Stomach (tissue), 8 donors: ENCODE measurements at regions not wholly inside any gene's neighbourhood (a gene's known extent, or its start where the extent isn't known, plus 50 kb on each side); places are given as distances from the start of the nearest gene placed in this dataset.
"Not testable (repeated sequence)": the region's sequence is repeated elsewhere in the genome, so short reads cannot be mapped to it uniquely, and the experiment has no call there.

Experiments
- DNase-seq, 2 donors: peaks; one replicate each; pipeline versions ENCODE4 v3.0.0 to v3.0.0-alpha.2; 2013 to 2019
- H3K27ac ChIP-seq, 5 donors: fragments of 200-600 bp in 4 of 5; sonication (generic) in 4 of 5; one replicate each; pipeline ENCODE4 v1.5.1; 2013 to 2019; ENCODE audit warnings: mild to moderate bottlenecking in 1 of 5, moderate library complexity in 1 of 5
- H3K27me3 ChIP-seq, 3 donors: fragments of 200-600 bp; sonication (generic); one replicate each; pipeline ENCODE4 v1.5.1; 2017 to 2019; ENCODE audit warnings: mixed run types in 1 of 3
- H3K36me3 ChIP-seq, 4 donors: fragments of 200-600 bp; sonication (generic); 1 replicate in 3 of 4; 2 replicates in 1 of 4; pipeline ENCODE4 v1.5.1; 2016 to 2019
- H3K4me1 ChIP-seq, 4 donors: fragments of 200-600 bp; sonication (generic); one replicate each; pipeline ENCODE4 v1.5.1; 2016 to 2019
- H3K4me3 ChIP-seq, 4 donors: fragments of 200-600 bp; sonication (generic) in 3 of 4; one replicate each; pipeline ENCODE4 v1.5.1; 2016 to 2019; ENCODE audit warnings: mild to moderate bottlenecking in 1 of 4
- H3K9me3 ChIP-seq, 4 donors: fragments of 200-600 bp; sonication (generic); one replicate each; pipeline ENCODE4 v1.5.1; 2016 to 2019
- EP300 ChIP-seq: sonication (generic); formaldehyde crosslinking; IDR thresholded peaks from one replicate; pipeline ENCODE4 v1.6.1; 2017; ENCODE audit warnings: antibody characterized with exemption
- POLR2A ChIP-seq, 4 donors: fragments of 450-650 bp; IDR thresholded peaks; one replicate each; pipeline ENCODE4 v1.6.1; 2016; ENCODE audit warnings: antibody characterized with exemption in 4 of 4, control low read depth in 2 of 4, mild to moderate bottlenecking in 1 of 4, moderate library complexity in 1 of 4
- POLR2AphosphoS5 ChIP-seq, 3 donors: sonication (generic); formaldehyde crosslinking; IDR thresholded peaks; one replicate each; pipeline ENCODE4 v1.6.1; 2016; ENCODE audit warnings: antibody characterized with exemption in 3 of 3
- WGBS, 5 donors: extraction: QIAGEN DNeasy Blood & Tissue Kit in 3 of 5; methylation state at CpG; one replicate each; pipeline versions ENCODE4 v1.1.5 to v1.1.7; 2013 to 2018; 5-methylcytosine and 5-hydroxymethylcytosine counted together
- intact Hi-C: fragments of 100-400 bp; cut with DNase I; formaldehyde crosslinking; loops from one replicate; pipeline ENCODE4 v1.15.1; 2023; ENCODE audit warnings: low total_unique reads
- TF ChIP-seq, protein P1 (sequence below), 7 experiments: fragments of 450-650 bp in 4 of 7; fragments of 200-600 bp in 3 of 7; sonication (generic) in 3 of 7; IDR thresholded peaks; one replicate each; pipeline ENCODE4 v1.5.1; 2016 to 2019; ENCODE audit warnings: antibody characterized with exemption in 7 of 7, control low read depth in 2 of 7, mild to moderate bottlenecking in 1 of 7
- donor health status: healthy with polysubstance abuse.
- donor health status: Bipolar disorder and iron deficiency.
- donor health status: healthy.

DNA sequence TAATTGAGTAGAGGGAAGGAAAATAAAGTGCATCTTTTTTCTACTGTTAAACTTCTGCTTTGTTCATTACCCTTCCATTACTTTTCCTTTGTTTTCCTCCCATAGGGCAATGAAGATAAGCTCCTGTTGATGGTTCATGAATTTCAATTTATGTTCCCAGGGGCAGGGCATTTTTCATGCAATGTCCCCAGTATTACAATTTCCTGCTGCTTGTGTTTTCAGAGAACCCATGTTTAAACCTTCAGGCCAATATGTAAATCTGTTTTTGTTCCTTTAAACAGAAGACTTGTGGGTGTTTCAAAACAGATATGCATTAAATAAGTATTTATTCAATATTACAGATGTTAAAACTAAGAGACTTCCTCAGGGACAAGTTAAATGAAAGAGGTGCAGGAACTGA lies 834.5 kb downstream of the ZPLD1 start:
- H3K36me3 ChIP-seq = no peaks in the 10 kb centered on the region
- H3K27me3 ChIP-seq = no peaks in the 10 kb centered on the region
- H3K4me3 ChIP-seq = no peak overlapping the region
- TF ChIP-seq POLR2A (IDR thresholded peaks at IDR 0.05) (no peak), EP300 (no peak), POLR2AphosphoS5 (IDR thresholded peaks at IDR 0.05) (no peak)
- TF ChIP-seq, protein P1, sequence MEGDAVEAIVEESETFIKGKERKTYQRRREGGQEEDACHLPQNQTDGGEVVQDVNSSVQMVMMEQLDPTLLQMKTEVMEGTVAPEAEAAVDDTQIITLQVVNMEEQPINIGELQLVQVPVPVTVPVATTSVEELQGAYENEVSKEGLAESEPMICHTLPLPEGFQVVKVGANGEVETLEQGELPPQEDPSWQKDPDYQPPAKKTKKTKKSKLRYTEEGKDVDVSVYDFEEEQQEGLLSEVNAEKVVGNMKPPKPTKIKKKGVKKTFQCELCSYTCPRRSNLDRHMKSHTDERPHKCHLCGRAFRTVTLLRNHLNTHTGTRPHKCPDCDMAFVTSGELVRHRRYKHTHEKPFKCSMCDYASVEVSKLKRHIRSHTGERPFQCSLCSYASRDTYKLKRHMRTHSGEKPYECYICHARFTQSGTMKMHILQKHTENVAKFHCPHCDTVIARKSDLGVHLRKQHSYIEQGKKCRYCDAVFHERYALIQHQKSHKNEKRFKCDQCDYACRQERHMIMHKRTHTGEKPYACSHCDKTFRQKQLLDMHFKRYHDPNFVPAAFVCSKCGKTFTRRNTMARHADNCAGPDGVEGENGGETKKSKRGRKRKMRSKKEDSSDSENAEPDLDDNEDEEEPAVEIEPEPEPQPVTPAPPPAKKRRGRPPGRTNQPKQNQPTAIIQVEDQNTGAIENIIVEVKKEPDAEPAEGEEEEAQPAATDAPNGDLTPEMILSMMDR (IDR thresholded peaks at IDR 0.05) = no peak
- no peak for DNase-seq
- intact Hi-C loops = no loop called here
- H3K4me1 ChIP-seq = no peaks in the 10 kb centered on the region
- H3K9me3 ChIP-seq = peaks cover 0 to 26% (median 14%) of the 10 kb centered on the region in 4 donors
- no peak overlapping the region for H3K27ac ChIP-seq

DNA sequence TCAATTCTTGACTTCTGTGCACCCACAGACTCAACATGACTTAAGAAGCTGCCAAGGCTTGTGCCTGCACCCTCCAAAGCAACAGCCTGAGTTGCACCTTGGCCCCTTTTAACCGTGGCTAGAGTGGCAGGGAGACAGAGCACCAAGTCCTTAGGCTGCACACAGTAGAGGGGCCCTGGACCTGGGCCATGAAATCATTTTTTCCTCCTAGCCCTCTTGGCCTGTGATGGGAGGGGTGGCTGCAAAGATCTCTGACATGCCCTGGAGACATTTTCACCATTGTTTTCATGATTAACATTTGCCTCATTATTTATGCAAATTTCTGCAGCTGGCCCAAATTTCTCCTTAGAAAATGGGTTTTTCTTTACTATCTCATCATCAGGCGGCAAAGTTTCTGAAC lies 836.8 kb downstream of the ZPLD1 start:
- Histone ChIP-seq H3K9me3 (peaks cover 0 to 26% (median 14%) of the 10 kb centered on the region in 4 donors), H3K4me1 (no peaks in the 10 kb centered on the region), H3K27ac (no peak overlapping the region), H3K4me3 (no peak overlapping the region), H3K27me3 (no peaks in the 10 kb centered on the region), H3K36me3 (no peaks in the 10 kb centered on the region)
- TF ChIP-seq POLR2A (IDR thresholded peaks at IDR 0.05) = no peak
- no peak for TF ChIP-seq POLR2AphosphoS5 (IDR thresholded peaks at IDR 0.05)
- TF ChIP-seq, protein P1 (IDR thresholded peaks at IDR 0.05) = no peak
- TF ChIP-seq EP300 = no peak
- 65 to 73% (median 67%) methylated on average over 2 of the region's 2 CpGs for WGBS, 5 donors
- no peak for DNase-seq
- intact Hi-C loops = no loop called here

DNA sequence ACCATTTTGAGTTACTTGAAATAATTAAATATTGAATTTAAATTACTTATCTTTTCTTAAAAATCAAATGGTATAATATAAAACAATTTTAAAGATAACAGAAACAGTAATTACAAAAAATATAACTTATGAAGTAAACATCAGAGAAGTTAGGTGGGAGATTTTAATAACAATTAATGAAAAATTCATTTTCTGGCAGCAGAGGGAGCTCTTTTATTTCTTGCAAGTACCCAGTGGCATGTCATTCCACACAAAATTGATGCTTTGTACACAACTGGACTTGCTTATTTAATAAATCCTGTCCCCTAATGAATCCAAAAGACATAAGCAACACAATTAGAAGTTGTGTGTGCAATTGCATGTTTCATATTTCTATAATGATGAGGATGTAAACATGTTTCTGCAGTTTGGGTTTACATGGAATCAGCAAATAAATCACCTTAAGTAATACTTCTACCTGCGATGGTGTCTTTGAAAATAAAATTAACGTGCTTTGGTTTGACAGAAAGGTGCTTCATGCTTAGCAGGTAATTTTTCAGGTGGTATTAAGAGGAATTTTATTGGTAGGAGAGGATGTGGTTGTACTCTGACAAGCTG lies 861.3 kb downstream of the ZPLD1 start:
- Histone ChIP-seq H3K4me3 (no peak overlapping the region), H3K27ac (no peak overlapping the region), H3K9me3 (no peaks in the 10 kb centered on the region), H3K4me1 (no peaks in the 10 kb centered on the region), H3K36me3 (no peaks in the 10 kb centered on the region), H3K27me3 (no peaks in the 10 kb centered on the region)
- TF ChIP-seq POLR2AphosphoS5 (IDR thresholded peaks at IDR 0.05) (no peak), EP300 (no peak), POLR2A (IDR thresholded peaks at IDR 0.05) (no peak)
- TF ChIP-seq, protein P1 (IDR thresholded peaks at IDR 0.05) = no peak
- intact Hi-C loops = no loop called here
- 56 to 68% (median 63%) methylated on average over 2 of the region's 2 CpGs for WGBS, 5 donors
- peak in 1 of 2 donors; percentile 44 for DNase-seq

DNA sequence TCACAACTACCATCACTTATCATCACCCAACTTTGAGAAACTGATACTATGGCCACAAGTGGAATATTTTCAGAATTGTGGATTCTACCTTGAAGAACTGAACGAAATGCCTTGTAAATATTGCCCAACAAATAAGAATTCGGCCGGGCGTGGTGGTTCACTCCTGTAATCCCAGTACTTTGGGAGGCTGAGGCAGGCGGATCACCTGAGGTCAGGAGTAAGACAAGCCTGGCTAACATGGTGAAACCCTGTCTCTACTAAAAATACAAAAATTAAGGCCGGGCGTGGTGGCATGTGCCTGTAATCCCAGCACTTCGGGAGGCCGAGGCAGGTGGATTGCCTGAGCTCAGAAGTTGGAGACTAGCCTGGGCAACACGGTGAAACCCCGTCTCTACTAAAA lies 862.7 kb downstream of the ZPLD1 start:
- H3K4me1 ChIP-seq, H3K27me3 ChIP-seq, H3K4me3 ChIP-seq, H3K9me3 ChIP-seq, intact Hi-C loops, H3K27ac ChIP-seq, DNase-seq, H3K36me3 ChIP-seq: not testable (repeated sequence)
- WGBS, 5 donors = 93 to 95% (median 94%) methylated on average over 11 of the region's 11 CpGs

DNA sequence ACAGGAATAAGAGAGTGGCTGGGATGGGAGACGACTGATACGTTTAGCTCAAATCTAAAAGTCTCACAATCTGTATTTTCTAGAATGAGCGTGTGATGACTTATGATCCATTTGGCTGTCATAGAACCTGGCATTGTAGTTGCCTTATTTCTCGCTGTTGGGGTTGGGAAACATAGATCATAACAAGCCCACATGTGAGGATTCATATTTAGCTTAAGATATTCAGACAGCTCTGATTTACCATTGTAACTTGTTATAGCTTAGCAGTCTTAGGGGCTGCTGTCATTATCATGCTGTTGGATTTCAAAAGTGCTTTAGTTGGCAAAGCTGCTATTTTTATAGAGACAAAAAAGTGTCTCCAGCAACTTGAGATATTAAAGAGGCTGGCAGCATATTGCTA lies 871.3 kb downstream of the ZPLD1 start:
- H3K27ac ChIP-seq = no peak overlapping the region
- no peaks in the 10 kb centered on the region for H3K9me3 ChIP-seq
- intact Hi-C loops = no loop called here
- 56 to 81% (median 78%) methylated on average over 4 of the region's 4 CpGs for WGBS, 5 donors
- DNase-seq = no peak
- H3K4me1 ChIP-seq = no peaks in the 10 kb centered on the region
- no peaks in the 10 kb centered on the region for H3K27me3 ChIP-seq
- no peak overlapping the region for H3K4me3 ChIP-seq
- TF ChIP-seq POLR2A (IDR thresholded peaks at IDR 0.05) (no peak), POLR2AphosphoS5 (IDR thresholded peaks at IDR 0.05) (no peak), EP300 (no peak)
- TF ChIP-seq, protein P1 (IDR thresholded peaks at IDR 0.05) = no peak
- H3K36me3 ChIP-seq = no peaks in the 10 kb centered on the region
